Endothelial cell of hepatic sinusoid (primary cell): ENCODE measurements at regions not wholly inside any gene's neighbourhood (a gene's known extent, or its start where the extent isn't known, plus 50 kb on each side); places are given as distances from the start of the nearest gene placed in this dataset.
"Not testable (repeated sequence)": the region's sequence is repeated elsewhere in the genome, so short reads cannot be mapped to it uniquely, and the experiment has no call there.

Experiments
- in situ Hi-C: cut with HindIII; loops from 2 replicates; pipeline ENCODE4 v1.10.0; 2017; ENCODE audit warnings: low sequenced_read_pairs

- in situ Hi-C loops, result no loop called here
Measured at GRCh38 chr13:56314765-56315164, 826.0 kb upstream of the PRR20A start.

GRCh38 chr13:56317841-56318240, 822.9 kb upstream of the PRR20A start:
- in situ Hi-C loops, result no loop called here

- in situ Hi-C loops, result no loop called here
Measured at GRCh38 chr13:56332671-56333070, 808.0 kb upstream of the PRR20A start.

- in situ Hi-C loops, result no loop called here
Measured at GRCh38 chr13:56335775-56336174, 804.9 kb upstream of the PRR20A start.

- in situ Hi-C loops, result no loop called here
Measured at GRCh38 chr13:56338421-56338820, 802.3 kb upstream of the PRR20A start.

GRCh38 chr13:56347014-56347413, 793.7 kb upstream of the PRR20A start:
- in situ Hi-C loops, result no loop called here

- in situ Hi-C loops, result no loop called here
Measured at GRCh38 chr13:56349866-56350265, 790.9 kb upstream of the PRR20A start.

- in situ Hi-C loops, result no loop called here
Measured at GRCh38 chr13:56351041-56351440, 789.7 kb upstream of the PRR20A start.

- in situ Hi-C loops, result no loop called here
Measured at GRCh38 chr13:56352361-56352760, 788.4 kb upstream of the PRR20A start.

- in situ Hi-C loops, result no loop called here
Measured at GRCh38 chr13:56352901-56353300, 787.8 kb upstream of the PRR20A start.

- in situ Hi-C loops, result no loop called here
Measured at GRCh38 chr13:56356690-56357089, 784.0 kb upstream of the PRR20A start.

GRCh38 chr13:56378566-56378965, 762.2 kb upstream of the PRR20A start:
- in situ Hi-C loops, result no loop called here

- in situ Hi-C loops, result no loop called here
Measured at GRCh38 chr13:56393549-56393948, 747.2 kb upstream of the PRR20A start.

GRCh38 chr13:56396318-56396717, 744.4 kb upstream of the PRR20A start:
- in situ Hi-C loops, result no loop called here

- in situ Hi-C loops, result no loop called here
Measured at GRCh38 chr13:56400774-56401173, 739.9 kb upstream of the PRR20A start.

GRCh38 chr13:56412856-56413255, 727.9 kb upstream of the PRR20A start:
- in situ Hi-C loops, result loop anchor here (10.0 kb wide), 1 partner anchor 82 kb away; no protein-coding TSS in a partner anchor

- in situ Hi-C loops, result no loop called here
Measured at GRCh38 chr13:56424246-56424645, 716.5 kb upstream of the PRR20A start.

GRCh38 chr13:56457535-56458190, 683.1 kb upstream of the PRR20A start:
- in situ Hi-C loops, result no loop called here

GRCh38 chr13:56459286-56459685, 681.4 kb upstream of the PRR20A start:
- in situ Hi-C loops, result no loop called here

GRCh38 chr13:56501750-56502149, 639.0 kb upstream of the PRR20A start:
- in situ Hi-C loops, result no loop called here

- in situ Hi-C loops, result no loop called here
Measured at GRCh38 chr13:56510836-56511235, 629.9 kb upstream of the PRR20A start.

- in situ Hi-C loops, result not testable (repeated sequence)
Measured at GRCh38 chr13:56512336-56512735, 628.4 kb upstream of the PRR20A start.

- in situ Hi-C loops, result no loop called here
Measured at GRCh38 chr13:56515441-56515840, 625.3 kb upstream of the PRR20A start.
